DND-41 (cell line): ENCODE measurements at regions not wholly inside any gene's neighbourhood (a gene's known extent, or its start where the extent isn't known, plus 50 kb on each side); places are given as distances from the start of the nearest gene placed in this dataset.

Experiments used
- EZH2 ChIP-seq: IDR thresholded peaks from 3 replicates; pipeline ENCODE4 v1.6.1; 2012; ENCODE audit warnings: borderline replicate concordance, low read depth, mild to moderate bottlenecking, moderate library complexity, low read length, inconsistent platforms; ENCODE audit not compliant: severe bottlenecking
- TF ChIP-seq, protein P1 (sequence below): IDR thresholded peaks from 2 replicates; pipeline ENCODE4 v1.5.1; 2012; ENCODE audit warnings: borderline replicate concordance, low read length, moderate library complexity, mild to moderate bottlenecking; ENCODE audit not compliant: poor library complexity, severe bottlenecking; ENCODE audit errors: extremely low read depth

DNA sequence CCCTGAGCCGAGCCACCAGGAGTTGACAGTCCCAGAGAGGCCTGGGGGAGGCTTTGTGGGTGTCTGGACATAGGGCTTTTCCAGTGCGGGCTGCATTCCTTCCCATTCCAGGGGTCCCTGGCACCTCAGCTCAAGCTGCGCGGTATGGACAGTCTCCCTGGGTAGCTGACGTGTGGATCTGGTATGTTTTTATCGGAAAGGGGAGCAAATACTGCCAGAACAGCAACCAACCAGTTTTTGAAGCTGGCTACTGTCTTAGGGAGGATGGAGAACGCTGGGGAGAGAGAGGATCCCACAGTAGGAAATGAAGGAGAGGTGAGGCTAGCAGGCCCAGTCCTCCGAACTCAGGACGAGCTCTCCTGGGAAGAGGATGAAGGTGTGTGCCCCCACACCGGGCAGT lies 103.8 kb upstream of the APCDD1 start:
- TF ChIP-seq, protein P1, sequence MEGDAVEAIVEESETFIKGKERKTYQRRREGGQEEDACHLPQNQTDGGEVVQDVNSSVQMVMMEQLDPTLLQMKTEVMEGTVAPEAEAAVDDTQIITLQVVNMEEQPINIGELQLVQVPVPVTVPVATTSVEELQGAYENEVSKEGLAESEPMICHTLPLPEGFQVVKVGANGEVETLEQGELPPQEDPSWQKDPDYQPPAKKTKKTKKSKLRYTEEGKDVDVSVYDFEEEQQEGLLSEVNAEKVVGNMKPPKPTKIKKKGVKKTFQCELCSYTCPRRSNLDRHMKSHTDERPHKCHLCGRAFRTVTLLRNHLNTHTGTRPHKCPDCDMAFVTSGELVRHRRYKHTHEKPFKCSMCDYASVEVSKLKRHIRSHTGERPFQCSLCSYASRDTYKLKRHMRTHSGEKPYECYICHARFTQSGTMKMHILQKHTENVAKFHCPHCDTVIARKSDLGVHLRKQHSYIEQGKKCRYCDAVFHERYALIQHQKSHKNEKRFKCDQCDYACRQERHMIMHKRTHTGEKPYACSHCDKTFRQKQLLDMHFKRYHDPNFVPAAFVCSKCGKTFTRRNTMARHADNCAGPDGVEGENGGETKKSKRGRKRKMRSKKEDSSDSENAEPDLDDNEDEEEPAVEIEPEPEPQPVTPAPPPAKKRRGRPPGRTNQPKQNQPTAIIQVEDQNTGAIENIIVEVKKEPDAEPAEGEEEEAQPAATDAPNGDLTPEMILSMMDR = no peak
- no peak for TF ChIP-seq EZH2
